DMS 273 treated with DMSO at 0.1 percent for 48 hours (cell line): ENCODE measurements at regions not wholly inside any gene's neighbourhood (a gene's known extent, or its start where the extent isn't known, plus 50 kb on each side); places are given as distances from the start of the nearest gene placed in this dataset.
"Not testable (repeated sequence)": the region's sequence is repeated elsewhere in the genome, so short reads cannot be mapped to it uniquely, and the experiment has no call there.

Experiments used
- DNase-seq: peaks from one replicate; lab custom pipeline; 2025; lab: John Stamatoyannopoulos, UW

DNA sequence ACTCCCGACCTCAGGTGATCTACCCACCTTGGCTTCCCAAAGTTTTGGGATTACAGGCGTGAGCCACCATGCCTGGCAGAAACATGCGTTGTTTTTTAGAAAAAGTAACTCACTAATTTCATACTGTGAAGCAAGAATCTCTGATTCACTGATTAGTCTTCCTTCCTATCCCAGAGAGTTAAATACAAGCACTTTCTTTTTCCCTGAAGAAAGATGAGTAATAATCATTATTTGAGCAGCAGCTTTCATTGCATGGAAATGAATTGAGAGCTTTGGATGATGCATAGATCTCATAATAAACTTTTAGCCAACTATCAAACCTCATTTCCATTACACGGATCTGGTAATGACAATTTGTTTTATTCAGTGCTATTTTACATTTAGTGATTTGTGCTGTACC, 892.5 kb upstream of the EYS start:
- no peak for DNase-seq

DNA sequence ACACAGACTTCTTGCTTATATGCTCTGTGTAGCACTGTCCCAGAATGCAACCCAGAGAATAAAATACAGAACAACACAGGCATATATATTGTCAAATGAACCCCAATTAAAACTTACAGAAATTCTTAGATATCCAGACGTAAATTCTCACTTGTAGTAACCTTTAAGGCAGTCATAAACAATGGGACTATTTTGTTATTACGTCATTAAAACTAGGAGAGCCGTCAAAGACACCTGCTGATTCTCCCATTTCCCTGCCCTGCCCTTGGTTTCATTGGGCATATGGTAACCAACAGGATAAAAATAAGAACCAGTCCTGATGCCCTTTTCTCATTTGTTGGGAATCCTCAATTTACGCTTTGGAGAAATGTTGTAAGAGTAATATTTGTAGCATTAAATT, 871.3 kb upstream of the EYS start:
- DNase-seq, result no peak

GRCh38 chr6:66568271-66568670, 861.2 kb upstream of the EYS start:
- no peak for DNase-seq

DNA sequence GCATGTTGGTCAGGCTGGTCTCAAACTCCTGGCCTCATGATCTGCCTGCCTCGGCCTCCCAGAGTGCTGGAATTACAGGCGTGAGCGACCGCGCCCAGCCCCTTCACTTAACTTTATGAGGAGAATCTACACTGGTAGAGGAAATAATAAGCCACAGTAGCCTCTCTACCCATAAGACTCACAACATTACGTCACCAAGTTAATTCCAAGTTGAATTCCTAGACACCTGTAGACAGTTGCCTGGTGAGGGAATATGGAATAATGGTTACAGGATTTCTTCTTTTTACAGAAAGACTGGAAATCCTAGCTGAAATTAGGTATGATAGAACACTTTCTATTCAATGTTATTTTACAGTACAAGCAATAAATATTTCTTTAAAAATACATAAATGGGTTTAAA, 854.5 kb upstream of the EYS start:
- no peak for DNase-seq

DNA sequence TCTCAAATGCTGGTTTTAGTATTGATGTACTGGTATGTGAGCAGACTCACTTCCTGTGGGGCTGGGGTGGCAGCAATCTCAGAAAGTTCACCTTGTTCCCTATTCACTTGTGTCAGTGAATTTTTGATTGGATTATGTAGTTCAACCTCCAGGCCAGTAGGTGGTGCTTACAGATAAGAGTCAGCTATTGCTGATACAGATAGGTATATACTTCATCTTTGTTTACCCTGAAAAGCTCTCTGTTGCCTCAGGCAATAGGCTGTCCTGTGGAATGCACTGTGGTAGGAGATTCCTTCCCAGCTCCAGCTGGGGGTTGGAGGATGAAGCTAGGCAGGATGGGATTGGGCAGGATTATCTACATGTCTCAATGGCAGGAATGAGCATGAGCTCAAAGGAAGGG, 851.2 kb upstream of the EYS start:
- DNase-seq, result no peak

DNA sequence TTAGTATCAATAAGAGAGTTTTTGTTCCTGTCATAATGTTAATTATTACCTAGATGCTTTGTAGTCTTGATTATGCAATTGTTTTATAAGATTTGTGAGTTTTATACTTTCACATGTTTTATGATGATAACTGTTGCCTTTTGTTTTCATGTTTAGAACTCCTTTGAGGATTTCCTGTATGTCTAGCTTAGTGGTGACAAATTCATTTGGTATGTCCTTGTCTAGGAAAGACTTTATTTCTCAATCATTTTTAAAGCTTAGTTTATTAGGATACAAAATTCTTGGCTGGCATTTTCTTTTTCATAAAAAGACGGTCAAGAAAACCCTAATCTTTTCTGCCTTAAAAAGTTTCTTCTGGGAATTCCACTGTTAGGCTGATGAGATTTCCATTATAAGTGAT, 849.9 kb upstream of the EYS start:
- DNase-seq, result no peak

GRCh38 chr6:66555082-66555481, 848.1 kb upstream of the EYS start:
- DNase-seq, result no peak

GRCh38 chr6:66553441-66553840, 846.4 kb upstream of the EYS start:
- no peak for DNase-seq

GRCh38 chr6:66538551-66539135, 831.6 kb upstream of the EYS start:
- DNase-seq, result no peak

- no peak for DNase-seq
Measured at GRCh38 chr6:66533921-66534404, 826.9 kb upstream of the EYS start.

- DNase-seq, result no peak
Measured at GRCh38 chr6:66526061-66526460, 819.0 kb upstream of the EYS start.

DNA sequence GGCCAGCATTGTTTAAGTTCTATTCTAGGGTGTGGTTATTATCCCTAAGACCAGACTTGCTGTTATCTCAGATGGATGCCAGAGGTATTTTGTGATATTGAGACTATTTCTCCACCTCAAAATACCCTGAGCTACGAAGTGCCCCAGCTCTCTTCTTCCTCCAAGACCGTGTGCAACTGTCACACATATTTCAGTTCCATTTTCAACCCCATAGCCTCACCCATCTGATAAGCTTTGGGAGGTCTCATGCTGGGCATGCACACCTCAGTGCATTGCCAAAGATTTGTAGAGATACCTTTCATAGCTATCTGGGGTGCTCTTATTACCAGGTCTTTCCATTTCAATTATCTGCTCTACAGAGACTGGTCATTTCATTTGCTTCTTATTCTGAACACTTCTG, 815.8 kb upstream of the EYS start:
- DNase-seq, result no peak

GRCh38 chr6:66516377-66516776, 809.4 kb upstream of the EYS start:
- DNase-seq, result no peak

DNA sequence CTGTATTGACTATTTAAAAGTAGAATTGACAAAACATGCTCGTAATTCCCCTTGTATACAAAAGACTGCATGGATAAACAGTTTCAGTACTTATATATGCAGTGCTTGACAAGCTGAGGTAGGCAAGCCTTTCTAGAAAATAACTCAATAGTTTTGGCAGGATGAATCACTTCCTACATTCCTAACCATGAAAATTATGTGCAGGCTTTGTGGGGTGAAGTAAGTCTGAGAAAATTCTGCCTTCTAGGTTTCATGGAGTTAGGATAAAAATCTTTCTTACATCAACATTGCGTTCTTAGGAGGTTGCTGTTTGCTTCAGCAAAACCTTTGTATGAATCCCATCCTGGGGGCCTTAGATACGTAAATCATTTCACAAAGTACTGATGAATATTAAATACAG, 801.4 kb upstream of the EYS start:
- DNase-seq, result no peak

DNA sequence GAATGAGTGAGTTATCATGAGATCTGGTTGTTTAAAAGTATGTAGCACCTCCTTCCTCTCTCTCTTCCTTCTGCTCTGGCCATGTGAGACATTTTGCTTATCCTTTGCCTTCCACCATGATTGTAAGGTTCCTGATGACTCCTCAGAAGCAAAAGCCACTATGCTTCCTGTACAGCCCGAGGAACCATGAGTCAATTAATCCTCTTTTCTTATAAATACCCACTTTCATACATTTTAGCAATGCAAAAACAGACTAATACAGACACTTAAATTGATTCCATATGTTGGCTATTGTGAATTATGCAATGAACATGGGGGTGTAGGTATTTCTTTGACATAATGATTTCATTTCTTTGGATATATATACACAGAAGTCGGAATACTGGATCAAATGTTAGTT, 792.8 kb upstream of the EYS start:
- DNase-seq, result no peak

GRCh38 chr6:66496659-66497058, 789.6 kb upstream of the EYS start:
- DNase-seq, result peak; percentile 29

DNA sequence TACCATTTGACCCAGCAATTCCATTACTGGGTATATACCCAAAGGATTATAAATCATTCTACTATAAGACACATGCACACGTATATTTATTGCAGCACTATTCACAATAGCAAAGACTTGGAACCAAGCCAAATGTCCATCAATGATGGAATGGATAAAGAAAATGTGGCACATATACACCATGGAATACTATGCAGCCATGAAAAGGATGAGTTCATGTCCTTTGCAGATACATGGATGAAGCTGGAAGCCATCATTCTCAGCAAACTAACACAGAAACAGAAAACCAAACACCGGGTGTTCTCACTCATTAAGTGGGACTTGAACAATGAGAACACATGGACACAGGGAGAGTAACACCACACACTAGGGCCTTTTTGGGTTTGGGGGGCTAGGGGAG, 787.6 kb upstream of the EYS start:
- not testable (repeated sequence) for DNase-seq

- no peak for DNase-seq
Measured at GRCh38 chr6:66489269-66489987, 782.4 kb upstream of the EYS start.

- no peak for DNase-seq
Measured at GRCh38 chr6:66481216-66481615, 774.2 kb upstream of the EYS start.

DNA sequence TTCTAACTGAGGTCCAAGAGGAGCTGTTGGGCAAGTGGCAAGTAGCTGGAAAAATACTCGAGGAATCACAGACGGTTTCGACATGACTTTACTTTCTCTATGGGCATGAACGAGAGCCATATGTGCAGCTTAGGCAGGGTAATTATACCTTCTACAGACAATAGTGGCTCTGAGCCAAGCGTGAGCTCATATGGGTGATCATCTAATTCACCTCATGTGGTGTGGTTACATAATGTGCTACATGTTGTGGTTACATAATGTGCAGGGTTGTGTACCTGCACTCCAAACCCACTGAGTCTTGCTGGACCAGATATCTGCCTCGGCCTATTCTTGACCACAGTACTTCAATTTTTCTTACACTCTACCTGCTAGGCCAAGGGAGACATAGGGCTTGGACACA, 771.7 kb upstream of the EYS start:
- peak; percentile 2 for DNase-seq

DNA sequence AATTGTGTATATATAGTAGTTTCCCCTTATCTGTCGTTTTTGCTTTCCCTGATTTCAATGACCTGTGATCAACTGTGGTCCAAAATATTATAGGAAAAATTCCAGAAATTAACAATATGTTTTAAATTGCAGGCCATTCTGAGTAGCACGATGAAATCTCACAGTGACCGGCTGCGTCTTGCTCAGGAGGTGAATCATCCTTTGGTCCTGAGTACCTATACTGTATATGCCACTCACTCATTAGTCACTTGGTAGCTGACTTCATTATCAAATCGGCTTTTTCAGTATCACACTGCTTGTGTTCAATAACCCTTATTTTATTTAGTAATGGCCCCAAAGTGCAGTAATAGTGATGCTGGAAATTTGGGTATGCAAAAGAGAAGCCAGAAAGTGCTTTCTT, 728.3 kb upstream of the EYS start:
- DNase-seq, result no peak

- no peak for DNase-seq
Measured at GRCh38 chr6:66429210-66429609, 722.2 kb upstream of the EYS start.

DNA sequence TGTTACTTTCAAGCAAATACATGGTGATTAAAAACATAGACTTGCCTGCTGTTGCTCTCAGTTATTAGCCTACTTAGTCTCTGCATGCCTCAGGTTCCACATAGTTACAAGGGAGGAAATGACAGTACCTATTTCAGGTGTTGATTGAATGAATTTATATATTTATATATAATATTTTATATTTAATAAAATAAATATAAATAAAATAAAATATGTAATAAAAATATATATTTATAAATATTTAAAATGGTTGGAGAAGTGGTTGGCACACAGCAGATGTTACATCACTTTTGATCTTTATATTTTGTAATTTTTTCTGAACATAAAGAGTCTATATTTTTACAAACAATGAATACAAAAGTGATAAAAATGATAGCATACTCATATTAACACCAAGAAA, 716.0 kb upstream of the EYS start:
- DNase-seq, result no peak

DNA sequence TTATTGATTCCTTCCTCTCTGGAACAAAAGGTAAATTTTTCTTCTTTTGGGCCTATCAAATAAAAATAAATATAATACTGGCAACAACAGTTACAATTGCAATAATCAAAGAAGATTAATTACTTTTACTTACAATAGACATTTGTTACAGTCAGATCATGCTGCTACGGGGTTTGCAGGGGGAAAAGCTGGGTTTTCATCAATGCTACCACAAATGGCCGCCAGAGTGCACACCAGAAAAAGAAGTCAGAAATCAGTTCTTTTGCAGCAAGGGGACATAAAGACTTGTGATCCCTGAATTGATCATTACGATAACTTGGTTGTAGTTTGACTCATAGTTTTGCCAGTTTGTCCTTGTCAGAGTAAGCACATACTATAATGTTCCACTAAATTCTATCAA, 714.5 kb upstream of the EYS start:
- no peak for DNase-seq
